Endothelial cell of umbilical vein (primary cell): ENCODE measurements at regions not wholly inside any gene's neighbourhood (a gene's known extent, or its start where the extent isn't known, plus 50 kb on each side); places are given as distances from the start of the nearest gene placed in this dataset.

Experiments
- BruUV-seq: library from RNA; stranded (reverse); fragments of 400-500 nt; replicated peaks from 2 replicates; lab custom pipeline; 2021; lab: Mats Ljungman, UMichigan
- CTCF ChIA-PET: fragments of 300-600, 350-600 bp; sonication (Branson Sonifier 250); formaldehyde crosslinking; loops from one replicate; lab custom pipeline; 2021; ENCODE audit warnings: antibody characterized with exemption, inconsistent platforms; lab: Charles Lee
- POLR2A ChIA-PET: fragments of 300-600, 350-600 bp; sonication (Branson Sonifier 250); formaldehyde crosslinking; loops from one replicate; lab custom pipeline; 2021; ENCODE audit warnings: antibody characterized with exemption, inconsistent platforms; lab: Charles Lee
- DNase-seq: peaks from one replicate; pipeline ENCODE4 v3.0.0-alpha.2; 2011; ENCODE audit warnings: low read depth, low spot score
- FAIRE-seq: peaks from 2 replicates; lab custom pipeline; 2011; peaks lifted over from hg19 to GRCh38; lab: Jason Lieb, UNC
- H2AFZ ChIP-seq: 2 replicates; pipeline ENCODE4 v1.6.0; 2012; ENCODE audit warnings: low read depth, low read length, control low read depth, inconsistent platforms
- H3K27ac ChIP-seq: 2 replicates; pipeline ENCODE4 v1.5.1; 2011; ENCODE audit warnings: low read depth, mild to moderate bottlenecking, control low read depth, low read length, moderate library complexity; ENCODE audit not compliant: insufficient read depth
- H3K27me3 ChIP-seq, 2 experiments: 2 replicates each; pipeline versions ENCODE4 v1.6.0 to v1.6.1; 2011; ENCODE audit warnings: low read length in 2 of 2, mixed read lengths in 1 of 2; ENCODE audit not compliant: control insufficient read depth in 2 of 2, insufficient read depth in 2 of 2
- H3K36me3 ChIP-seq, 2 experiments: 2 replicates in 1 of 2; 3 replicates in 1 of 2; pipeline ENCODE4 v1.5.1; 2011; ENCODE audit warnings: low read length in 2 of 2, mild to moderate bottlenecking in 1 of 2, moderate library complexity in 1 of 2; ENCODE audit not compliant: control insufficient read depth in 2 of 2, insufficient read depth in 2 of 2; ENCODE audit errors: extremely low read depth in 1 of 2
- H3K4me1 ChIP-seq: 3 replicates; pipeline ENCODE4 v1.5.1; 2011; ENCODE audit warnings: mild to moderate bottlenecking, low read length; ENCODE audit not compliant: control insufficient read depth, insufficient read depth; ENCODE audit errors: extremely low read depth
- H3K4me2 ChIP-seq: 2 replicates; pipeline ENCODE4 v1.6.1; 2011; ENCODE audit warnings: low read length, control low read depth, mixed read lengths; ENCODE audit not compliant: insufficient read depth
- H3K4me3 ChIP-seq, 3 experiments: fragments of 200-600 bp in 1 of 3; sonication (generic), shearing (Covaris generic) in 1 of 3; replicated peaks in 1 of 3; 2 replicates each; pipeline ENCODE4 v1.5.1; 2011 to 2016; ENCODE audit warnings: control low read depth in 3 of 3, low read length in 3 of 3, mild to moderate bottlenecking in 2 of 3, inconsistent platforms in 1 of 3, low read depth in 1 of 3, moderate library complexity in 1 of 3; ENCODE audit not compliant: insufficient read depth in 1 of 3
- H3K79me2 ChIP-seq: 2 replicates; pipeline ENCODE4 v1.6.0; 2012; ENCODE audit warnings: low read length, inconsistent platforms; ENCODE audit not compliant: control insufficient read depth, insufficient read depth
- H3K9ac ChIP-seq: replicated peaks from 2 replicates; pipeline ENCODE3; 2011; ENCODE audit warnings: low read length, control low read depth; ENCODE audit not compliant: insufficient read depth; ENCODE audit errors: extremely low read depth
- H3K9me1 ChIP-seq: replicated peaks from 3 replicates; pipeline ENCODE4 v1.6.0; 2011; ENCODE audit warnings: mild to moderate bottlenecking, low read length; ENCODE audit not compliant: control insufficient read depth, insufficient read depth; ENCODE audit errors: extremely low read depth
- H3K9me3 ChIP-seq: replicated peaks from 2 replicates; pipeline ENCODE4 v1.5.1; 2012; ENCODE audit warnings: low read length, inconsistent platforms; ENCODE audit not compliant: control insufficient read depth, insufficient read depth
- H4K20me1 ChIP-seq: replicated peaks from 2 replicates; pipeline ENCODE3; 2011; ENCODE audit warnings: mild to moderate bottlenecking, low read length; ENCODE audit not compliant: control insufficient read depth, insufficient read depth; ENCODE audit errors: extremely low read depth
- MAX ChIP-seq: IDR thresholded peaks from 2 replicates; pipeline ENCODE4 v1.6.1; 2011; ENCODE audit not compliant: insufficient read depth, insufficient read length
- MYC ChIP-seq: IDR thresholded peaks from one replicate; pipeline ENCODE4 v1.6.1; 2011; ENCODE audit warnings: mild to moderate bottlenecking, low read depth, low read length
- POLR2AphosphoS5 ChIP-seq: IDR thresholded peaks from 2 replicates; pipeline ENCODE4 v1.6.1; 2012; ENCODE audit warnings: low read depth, mild to moderate bottlenecking, control low read depth, low read length, moderate library complexity; ENCODE audit not compliant: insufficient read depth
- dilution Hi-C: fragments of 300-500 bp; cut with MboI; formaldehyde crosslinking; loops from one replicate; pipeline ENCODE4 v1.15.0; 2019; ENCODE audit warnings: low sequenced_read_pairs; ENCODE audit not compliant: extremely low pct_ligation_motif_present
- intact Hi-C: fragments of 100-400 bp; cut with micrococcal nuclease; formaldehyde crosslinking; loops from one replicate; pipeline ENCODE4 v1.10.0; 2022
- TF ChIP-seq, protein P1 (sequence below), 2 donors: IDR thresholded peaks; 1 replicate in 1 of 2; 2 replicates in 1 of 2; pipeline ENCODE4 v1.5.1; 2011; ENCODE audit warnings: low read length in 2 of 2, mild to moderate bottlenecking in 2 of 2, moderate library complexity in 2 of 2, control low read depth in 1 of 2, inconsistent platforms in 1 of 2, low read depth in 1 of 2; ENCODE audit not compliant: insufficient read depth in 1 of 2; ENCODE audit errors: extremely low read depth in 1 of 2

DNA sequence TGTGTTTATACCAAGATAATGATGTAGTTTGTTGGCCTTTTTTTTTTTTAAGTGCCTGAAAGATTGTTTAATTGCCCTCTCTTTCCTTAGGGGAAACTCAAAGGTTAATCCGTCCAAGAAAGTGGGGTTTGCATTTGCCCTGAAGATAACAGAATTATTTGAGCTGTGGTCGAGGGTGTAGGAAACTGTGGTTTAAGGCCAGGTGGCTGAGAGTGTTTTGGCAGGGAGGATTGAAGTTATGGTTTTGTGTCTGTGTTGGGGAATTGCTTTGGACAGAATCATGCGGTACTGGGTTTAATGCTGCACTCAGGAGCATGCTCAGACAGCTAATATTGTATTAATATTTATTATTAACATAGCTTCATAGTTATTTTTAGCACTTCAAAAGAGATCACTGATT, 509.8 kb downstream of the EBF1 start:
- no peaks in the 10 kb centered on the region for H3K9me3 ChIP-seq
- BruUV-seq = no TSS peak
- ChIA-PET POLR2A (no interaction called here), CTCF (no interaction called here)
- TF ChIP-seq, protein P1, sequence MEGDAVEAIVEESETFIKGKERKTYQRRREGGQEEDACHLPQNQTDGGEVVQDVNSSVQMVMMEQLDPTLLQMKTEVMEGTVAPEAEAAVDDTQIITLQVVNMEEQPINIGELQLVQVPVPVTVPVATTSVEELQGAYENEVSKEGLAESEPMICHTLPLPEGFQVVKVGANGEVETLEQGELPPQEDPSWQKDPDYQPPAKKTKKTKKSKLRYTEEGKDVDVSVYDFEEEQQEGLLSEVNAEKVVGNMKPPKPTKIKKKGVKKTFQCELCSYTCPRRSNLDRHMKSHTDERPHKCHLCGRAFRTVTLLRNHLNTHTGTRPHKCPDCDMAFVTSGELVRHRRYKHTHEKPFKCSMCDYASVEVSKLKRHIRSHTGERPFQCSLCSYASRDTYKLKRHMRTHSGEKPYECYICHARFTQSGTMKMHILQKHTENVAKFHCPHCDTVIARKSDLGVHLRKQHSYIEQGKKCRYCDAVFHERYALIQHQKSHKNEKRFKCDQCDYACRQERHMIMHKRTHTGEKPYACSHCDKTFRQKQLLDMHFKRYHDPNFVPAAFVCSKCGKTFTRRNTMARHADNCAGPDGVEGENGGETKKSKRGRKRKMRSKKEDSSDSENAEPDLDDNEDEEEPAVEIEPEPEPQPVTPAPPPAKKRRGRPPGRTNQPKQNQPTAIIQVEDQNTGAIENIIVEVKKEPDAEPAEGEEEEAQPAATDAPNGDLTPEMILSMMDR (IDR thresholded peaks at IDR 0.05; ENCODE audit: extremely low read depth in 1 of 2, insufficient read depth in 1 of 2, low read depth in 1 of 2, low read length in 2 of 2) = no peak
- no peak for TF ChIP-seq POLR2AphosphoS5
- no peaks in the 10 kb centered on the region for H3K27me3 ChIP-seq
- no peaks in the 10 kb centered on the region for H4K20me1 ChIP-seq
- H3K4me3 ChIP-seq = no peak overlapping the region
- no peaks in the 10 kb centered on the region for H3K79me2 ChIP-seq
- H3K36me3 ChIP-seq = no peaks in the 10 kb centered on the region
- no peak overlapping the region for H3K27ac ChIP-seq
- H3K9ac ChIP-seq = no peak overlapping the region
- dilution Hi-C loops = no loop called here
- intact Hi-C loops = no loop called here
- FAIRE-seq (no peak), DNase-seq (no peak)
- no peak overlapping the region for H3K4me2 ChIP-seq
- no peak overlapping the region for H2AFZ ChIP-seq
- no peaks in the 10 kb centered on the region for H3K9me1 ChIP-seq
- no peaks in the 10 kb centered on the region for H3K4me1 ChIP-seq

- Histone ChIP-seq H3K4me1 (no peaks in the 10 kb centered on the region), H2AFZ (no peak overlapping the region), H3K27ac (no peak overlapping the region), H3K9me3 (no peaks in the 10 kb centered on the region), H3K4me2 (no peak overlapping the region), H4K20me1 (no peaks in the 10 kb centered on the region), H3K36me3 (no peaks in the 10 kb centered on the region), H3K9ac (no peak overlapping the region), H3K27me3 (no peaks in the 10 kb centered on the region), H3K4me3 (no peak overlapping the region), H3K79me2 (no peaks in the 10 kb centered on the region), H3K9me1 (no peaks in the 10 kb centered on the region)
- ChIA-PET CTCF (no interaction called here), POLR2A (no interaction called here)
- FAIRE-seq = no peak
- intact Hi-C loops (no loop called here), dilution Hi-C loops (no loop called here)
- TF ChIP-seq POLR2AphosphoS5 (no peak), MAX (no peak), MYC (no peak)
- TF ChIP-seq, protein P1 (IDR thresholded peaks at IDR 0.05; ENCODE audit: extremely low read depth in 1 of 2, insufficient read depth in 1 of 2, low read depth in 1 of 2, low read length in 2 of 2) = no peak
- no peak for DNase-seq
- no TSS peak for BruUV-seq
Observed at GRCh38 chr5:158588617-158589016, 511.1 kb downstream of the EBF1 start.
